Hepatocyte (in vitro differentiated cells): ENCODE measurements at regions not wholly inside any gene's neighbourhood (a gene's known extent, or its start where the extent isn't known, plus 50 kb on each side); places are given as distances from the start of the nearest gene placed in this dataset.

ENCODE experiments used
- DNase-seq: peaks from one replicate; pipeline ENCODE4 v3.0.0-alpha.2; 2016; ENCODE audit warnings: low spot score
- H2AFZ ChIP-seq: fragments of 200-600 bp; sonication (generic); 2 replicates; pipeline ENCODE4 v1.6.0; 2016; ENCODE audit warnings: antibody characterized with exemption, mild to moderate bottlenecking
- H3K27ac ChIP-seq: fragments of 200-600 bp; sonication (generic); 2 replicates; pipeline ENCODE4 v1.5.1; 2016; ENCODE audit warnings: mild to moderate bottlenecking
- H3K27me3 ChIP-seq: fragments of 200-600 bp; sonication (generic); 2 replicates; pipeline ENCODE4 v1.6.1; 2016
- H3K36me3 ChIP-seq: fragments of 200-600 bp; sonication (generic); replicated peaks from 2 replicates; pipeline ENCODE4 v1.5.1; 2016; ENCODE audit warnings: low read depth; ENCODE audit not compliant: insufficient read depth
- H3K4me1 ChIP-seq: fragments of 200-600 bp; sonication (generic); 2 replicates; pipeline ENCODE4 v1.5.1; 2016; ENCODE audit warnings: mild to moderate bottlenecking, moderate library complexity; ENCODE audit not compliant: insufficient read depth
- H3K4me2 ChIP-seq: fragments of 200-600 bp; sonication (generic); 2 replicates; pipeline ENCODE4 v1.6.0; 2016
- H3K4me3 ChIP-seq: fragments of 200-600 bp; sonication (generic); 2 replicates; pipeline ENCODE4 v1.5.1; 2016; ENCODE audit warnings: mild to moderate bottlenecking
- H3K79me2 ChIP-seq: fragments of 200-600 bp; sonication (generic); 2 replicates; pipeline ENCODE4 v1.6.0; 2017; ENCODE audit warnings: mild to moderate bottlenecking
- H3K9me2 ChIP-seq: fragments of 200-600 bp; sonication (generic); replicated peaks from 2 replicates; pipeline ENCODE4 v1.6.0; 2017; ENCODE audit warnings: mild to moderate bottlenecking; ENCODE audit not compliant: insufficient read depth
- H3K9me3 ChIP-seq: fragments of 200-600 bp; sonication (generic); 2 replicates; pipeline ENCODE4 v1.5.1; 2016; ENCODE audit warnings: low read depth, mild to moderate bottlenecking
- H4K20me1 ChIP-seq: fragments of 200-600 bp; sonication (generic); 2 replicates; pipeline ENCODE4 v1.6.0; 2016; ENCODE audit warnings: mild to moderate bottlenecking; ENCODE audit not compliant: insufficient read depth, poor library complexity, severe bottlenecking
- CTCF ChIP-seq: fragments of 200-600 bp; sonication (generic); IDR thresholded peaks from 2 replicates; pipeline ENCODE4 v1.5.1; 2016; ENCODE audit warnings: antibody characterized with exemption, mild to moderate bottlenecking; ENCODE audit not compliant: poor library complexity
- EZH2 ChIP-seq: fragments of 200-600 bp; sonication (generic); IDR thresholded peaks from 2 replicates; pipeline ENCODE4 v1.6.1; 2016; ENCODE audit warnings: antibody characterized with exemption, mild to moderate bottlenecking, borderline replicate concordance
- EZH2phosphoT487 ChIP-seq: fragments of 200-600 bp; sonication (generic); IDR thresholded peaks from one replicate; pipeline ENCODE4 v1.6.1; 2018; ENCODE audit warnings: antibody characterized with exemption, mild to moderate bottlenecking, low read depth, moderate library complexity; ENCODE audit not compliant: unreplicated experiment, severe bottlenecking
- WGBS: methylation state at CpG from one replicate; pipeline ENCODE4 v1.1.6; 2016; ENCODE audit warnings: low lambda C conversion rate; ENCODE audit errors: missing lambda C conversion rate; 5-methylcytosine and 5-hydroxymethylcytosine counted together

- Histone ChIP-seq H3K27ac (no peak overlapping the region), H3K36me3 (no peaks in the 10 kb centered on the region), H3K79me2 (no peaks in the 10 kb centered on the region), H3K4me1 (no peaks in the 10 kb centered on the region), H3K9me3 (no peaks in the 10 kb centered on the region), H3K9me2 (no peaks in the 10 kb centered on the region), H4K20me1 (no peaks in the 10 kb centered on the region), H3K4me2 (no peak overlapping the region), H3K4me3 (no peak overlapping the region), H2AFZ (no peak overlapping the region), H3K27me3 (peaks cover 21% of the 10 kb centered on the region)
- WGBS = 81% methylated on average over 4 of the region's 4 CpGs
- TF ChIP-seq EZH2 (no peak), EZH2phosphoT487 (no peak), CTCF (no peak)
- DNase-seq = no peak
Observed at GRCh38 chr1:29823561-29823960, 587.2 kb downstream of the PTPRU start.

- no peak overlapping the region for H2AFZ ChIP-seq
Observed at GRCh38 chr1:29821605-29822004, 585.3 kb downstream of the PTPRU start.

GRCh38 chr1:29820401-29820800 lies 584.1 kb downstream of the PTPRU start:
- Histone ChIP-seq H3K9me2 (no peaks in the 10 kb centered on the region), H3K79me2 (no peaks in the 10 kb centered on the region), H2AFZ (no peak overlapping the region), H3K4me2 (no peak overlapping the region), H4K20me1 (no peaks in the 10 kb centered on the region), H3K27me3 (peaks cover 42% of the 10 kb centered on the region), H3K4me3 (no peak overlapping the region), H3K9me3 (no peaks in the 10 kb centered on the region), H3K27ac (no peak overlapping the region), H3K36me3 (no peaks in the 10 kb centered on the region), H3K4me1 (no peaks in the 10 kb centered on the region)
- no peak for DNase-seq
- no peak for TF ChIP-seq CTCF
- TF ChIP-seq EZH2phosphoT487 = no peak
- 82% methylated on average over 2 of the region's 2 CpGs for WGBS

More at GRCh38 chr1:29821605-29822004, 585.3 kb downstream of the PTPRU start:
- WGBS = 96% methylated on average over 1 of the region's 1 CpG
- TF ChIP-seq EZH2 = no peak
- TF ChIP-seq EZH2phosphoT487 = no peak
- no peak for TF ChIP-seq CTCF
- Histone ChIP-seq H3K9me2 (no peaks in the 10 kb centered on the region), H3K9me3 (no peaks in the 10 kb centered on the region), H3K27ac (no peak overlapping the region), H3K4me2 (no peak overlapping the region), H3K27me3 (peaks cover 31% of the 10 kb centered on the region), H3K79me2 (no peaks in the 10 kb centered on the region), H3K4me3 (no peak overlapping the region), H4K20me1 (no peaks in the 10 kb centered on the region), H3K36me3 (no peaks in the 10 kb centered on the region), H3K4me1 (no peaks in the 10 kb centered on the region)
- DNase-seq = no peak

- WGBS = 85% methylated on average over 10 of the region's 10 CpGs
- Histone ChIP-seq H3K9me2 (no peaks in the 10 kb centered on the region), H3K4me3 (no peak overlapping the region), H3K27ac (no peak overlapping the region), H2AFZ (no peak overlapping the region), H3K36me3 (no peaks in the 10 kb centered on the region), H3K9me3 (no peaks in the 10 kb centered on the region), H3K4me2 (no peak overlapping the region), H4K20me1 (no peaks in the 10 kb centered on the region), H3K4me1 (no peaks in the 10 kb centered on the region), H3K27me3 (peaks cover 18% of the 10 kb centered on the region), H3K79me2 (no peaks in the 10 kb centered on the region)
- TF ChIP-seq EZH2 (no peak), EZH2phosphoT487 (no peak), CTCF (no peak)
- no peak for DNase-seq
Observed at GRCh38 chr1:29812408-29813135, 576.2 kb downstream of the PTPRU start.
